Mammary epithelial cell (primary cell): ENCODE measurements at regions not wholly inside any gene's neighbourhood (a gene's known extent, or its start where the extent isn't known, plus 50 kb on each side); places are given as distances from the start of the nearest gene placed in this dataset.

Source experiments
- EZH2 ChIP-seq: IDR thresholded peaks from 2 replicates; pipeline ENCODE4 v1.6.1; 2012; ENCODE audit warnings: low read length, inconsistent platforms, borderline replicate concordance
- TF ChIP-seq, protein P1 (sequence below), 2 donors: IDR thresholded peaks in 1 of 2; conservative IDR thresholded peaks in 1 of 2; 2 replicates each; pipeline ENCODE4 v1.5.1; 2011 to 2012; ENCODE audit warnings: inconsistent platforms in 2 of 2, low read length in 2 of 2, mild to moderate bottlenecking in 2 of 2, control low read depth in 1 of 2, low read depth in 1 of 2; ENCODE audit not compliant: insufficient read depth in 1 of 2; ENCODE audit errors: extremely low read depth in 1 of 2

DNA sequence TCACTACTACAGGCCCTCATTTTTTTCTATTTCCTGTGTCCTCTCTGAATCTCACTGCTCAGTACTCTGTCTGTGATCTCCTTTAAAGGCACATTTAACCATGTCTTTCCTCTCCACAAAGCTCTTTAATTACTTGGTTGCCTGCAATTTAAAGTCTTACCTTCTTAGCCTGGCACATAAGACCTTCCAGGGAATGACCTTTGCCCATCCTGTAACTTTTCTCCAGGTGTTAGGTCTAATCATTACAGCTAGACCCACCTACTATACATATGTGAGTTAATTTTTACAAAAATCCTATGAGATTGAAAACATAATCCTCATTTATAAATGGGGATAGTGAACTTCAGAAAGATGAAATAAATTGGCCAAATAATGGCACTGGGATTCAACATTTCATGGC is 244.1 kb upstream of the RHOBTB1 start:
- TF ChIP-seq, protein P1, sequence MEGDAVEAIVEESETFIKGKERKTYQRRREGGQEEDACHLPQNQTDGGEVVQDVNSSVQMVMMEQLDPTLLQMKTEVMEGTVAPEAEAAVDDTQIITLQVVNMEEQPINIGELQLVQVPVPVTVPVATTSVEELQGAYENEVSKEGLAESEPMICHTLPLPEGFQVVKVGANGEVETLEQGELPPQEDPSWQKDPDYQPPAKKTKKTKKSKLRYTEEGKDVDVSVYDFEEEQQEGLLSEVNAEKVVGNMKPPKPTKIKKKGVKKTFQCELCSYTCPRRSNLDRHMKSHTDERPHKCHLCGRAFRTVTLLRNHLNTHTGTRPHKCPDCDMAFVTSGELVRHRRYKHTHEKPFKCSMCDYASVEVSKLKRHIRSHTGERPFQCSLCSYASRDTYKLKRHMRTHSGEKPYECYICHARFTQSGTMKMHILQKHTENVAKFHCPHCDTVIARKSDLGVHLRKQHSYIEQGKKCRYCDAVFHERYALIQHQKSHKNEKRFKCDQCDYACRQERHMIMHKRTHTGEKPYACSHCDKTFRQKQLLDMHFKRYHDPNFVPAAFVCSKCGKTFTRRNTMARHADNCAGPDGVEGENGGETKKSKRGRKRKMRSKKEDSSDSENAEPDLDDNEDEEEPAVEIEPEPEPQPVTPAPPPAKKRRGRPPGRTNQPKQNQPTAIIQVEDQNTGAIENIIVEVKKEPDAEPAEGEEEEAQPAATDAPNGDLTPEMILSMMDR (conservative IDR thresholded peaks at IDR 0.05 in 1 of 2, IDR thresholded peaks at IDR 0.05 in 1 of 2; ENCODE audit: extremely low read depth in 1 of 2, insufficient read depth in 1 of 2, low read depth in 1 of 2, low read length in 2 of 2), result no peak
- no peak for TF ChIP-seq EZH2
